Breast epithelium (tissue), 3 donors: ENCODE measurements at regions not wholly inside any gene's neighbourhood (a gene's known extent, or its start where the extent isn't known, plus 50 kb on each side); places are given as distances from the start of the nearest gene placed in this dataset.

ENCODE experiments used
- CTCF ChIP-seq, 3 donors: fragments of 450-650 bp; IDR thresholded peaks; one replicate each; pipeline ENCODE4 v1.5.1; 2016 to 2017; ENCODE audit warnings: antibody characterized with exemption in 3 of 3, mild to moderate bottlenecking in 3 of 3, moderate library complexity in 3 of 3
- POLR2A ChIP-seq: fragments of 450-650 bp; IDR thresholded peaks from one replicate; pipeline ENCODE4 v1.6.1; 2016; ENCODE audit warnings: antibody characterized with exemption, mild to moderate bottlenecking, moderate library complexity
- POLR2AphosphoS5 ChIP-seq, 3 donors: sonication (generic); formaldehyde crosslinking; IDR thresholded peaks; one replicate each; pipeline ENCODE4 v1.6.1; 2017; ENCODE audit warnings: antibody characterized with exemption in 3 of 3

DNA sequence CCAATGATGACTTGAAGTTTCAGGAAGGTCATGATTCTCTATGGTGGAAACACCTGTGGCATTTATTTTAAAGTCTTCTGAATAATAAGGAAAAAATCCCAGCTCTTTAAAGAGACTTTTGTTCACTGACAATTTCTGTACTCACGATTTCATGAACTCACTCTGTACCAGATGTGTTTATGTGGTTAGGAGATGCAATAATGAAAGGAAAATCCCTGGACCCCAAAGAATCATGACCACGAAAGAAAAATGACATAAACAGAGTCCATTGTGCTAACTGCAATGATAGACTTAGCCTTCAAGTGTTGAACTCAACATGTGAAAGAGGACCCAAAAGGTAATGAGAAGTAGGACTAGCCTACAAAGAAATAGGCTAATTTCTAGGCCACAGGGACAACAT lies 947.5 kb downstream of the CDH11 start:
- no peak for TF ChIP-seq CTCF (IDR thresholded peaks at IDR 0.05)
- no peak for TF ChIP-seq POLR2AphosphoS5 (IDR thresholded peaks at IDR 0.05)
- no peak for TF ChIP-seq POLR2A
